ENCODE measurements at regions not wholly inside any gene's neighbourhood (a gene's known extent, or its start where the extent isn't known, plus 50 kb on each side); places are given as distances from the start of the nearest gene placed in this dataset.

DNA sequence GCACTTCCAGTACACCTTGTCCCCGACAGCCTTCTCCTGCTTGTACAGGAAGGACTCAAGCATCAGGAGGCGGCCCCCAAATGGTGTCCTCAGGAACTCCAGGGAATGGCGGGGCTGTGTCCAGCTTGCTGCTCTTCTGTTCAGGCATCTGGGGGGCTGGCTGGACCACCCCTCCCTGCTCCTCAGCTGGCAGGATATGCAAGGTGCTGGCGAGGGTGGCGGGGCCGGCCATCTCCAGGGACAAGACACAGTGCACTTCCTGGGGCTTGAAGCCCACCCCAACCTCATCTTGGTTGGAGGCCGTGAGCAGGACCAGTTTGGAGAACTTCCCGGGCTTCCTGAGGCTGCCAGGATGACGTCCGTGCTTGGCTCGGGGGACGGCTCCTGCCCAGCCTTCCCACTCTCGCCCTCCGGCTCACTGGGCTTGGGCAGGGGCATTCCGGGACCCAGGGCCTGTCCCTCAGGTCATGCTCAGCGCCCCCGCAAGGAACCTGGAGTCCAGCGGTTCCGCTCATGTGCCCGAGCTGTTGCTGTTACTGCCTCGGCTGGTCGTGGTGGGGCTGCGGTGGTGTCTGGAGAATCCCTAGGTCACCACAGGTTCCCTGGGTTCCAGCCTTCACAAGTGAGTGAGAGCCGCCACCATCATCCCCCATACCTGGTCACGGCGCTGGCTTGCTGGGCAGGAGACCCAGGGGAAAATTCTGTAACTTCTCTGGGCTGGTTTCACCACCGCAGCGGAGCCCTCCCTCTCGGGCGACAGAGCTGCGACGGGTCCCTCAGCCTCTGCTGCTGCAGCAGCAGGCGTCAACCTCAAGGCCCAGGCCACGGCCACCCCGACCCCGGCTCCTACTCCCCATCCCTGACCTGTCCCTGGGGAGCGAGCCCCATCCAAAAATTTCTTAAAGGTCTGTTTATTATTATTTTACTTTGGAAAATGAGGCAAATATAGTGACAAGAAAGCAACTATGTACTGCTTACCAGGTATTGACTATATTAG, 82.8 kb upstream of the FXR1 start:
- no peak for DNase-seq (ENCODE audit: extremely low read depth, low read depth)
- TF ChIP-seq, protein P1, sequence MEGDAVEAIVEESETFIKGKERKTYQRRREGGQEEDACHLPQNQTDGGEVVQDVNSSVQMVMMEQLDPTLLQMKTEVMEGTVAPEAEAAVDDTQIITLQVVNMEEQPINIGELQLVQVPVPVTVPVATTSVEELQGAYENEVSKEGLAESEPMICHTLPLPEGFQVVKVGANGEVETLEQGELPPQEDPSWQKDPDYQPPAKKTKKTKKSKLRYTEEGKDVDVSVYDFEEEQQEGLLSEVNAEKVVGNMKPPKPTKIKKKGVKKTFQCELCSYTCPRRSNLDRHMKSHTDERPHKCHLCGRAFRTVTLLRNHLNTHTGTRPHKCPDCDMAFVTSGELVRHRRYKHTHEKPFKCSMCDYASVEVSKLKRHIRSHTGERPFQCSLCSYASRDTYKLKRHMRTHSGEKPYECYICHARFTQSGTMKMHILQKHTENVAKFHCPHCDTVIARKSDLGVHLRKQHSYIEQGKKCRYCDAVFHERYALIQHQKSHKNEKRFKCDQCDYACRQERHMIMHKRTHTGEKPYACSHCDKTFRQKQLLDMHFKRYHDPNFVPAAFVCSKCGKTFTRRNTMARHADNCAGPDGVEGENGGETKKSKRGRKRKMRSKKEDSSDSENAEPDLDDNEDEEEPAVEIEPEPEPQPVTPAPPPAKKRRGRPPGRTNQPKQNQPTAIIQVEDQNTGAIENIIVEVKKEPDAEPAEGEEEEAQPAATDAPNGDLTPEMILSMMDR (IDR thresholded peaks at IDR 0.05; ENCODE audit: low read depth, low read length): no peak

GRCh38 chr3:180835501-180835900, 77.0 kb upstream of the FXR1 start:
- TF ChIP-seq, protein P1 (IDR thresholded peaks at IDR 0.05; ENCODE audit: low read depth, low read length): no peak
- no peak for DNase-seq (ENCODE audit: extremely low read depth, low read depth)

DNA sequence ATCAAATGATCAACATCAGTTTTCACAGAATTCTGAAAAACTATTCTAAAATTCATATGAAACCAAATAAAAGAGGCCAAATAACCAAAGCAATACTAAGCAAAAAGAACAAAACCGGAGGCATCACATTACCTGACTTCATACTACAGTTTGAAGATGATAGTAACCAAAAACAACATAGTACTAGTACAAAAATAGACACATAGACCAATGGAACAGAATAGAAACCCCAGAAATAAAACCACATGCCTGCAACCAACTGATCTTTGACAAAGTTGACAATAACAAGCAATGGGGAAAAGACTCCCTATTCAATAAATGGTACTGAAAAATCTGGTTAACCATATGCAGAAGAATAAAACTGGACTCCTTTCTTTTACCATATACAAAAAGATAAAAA, 75.7 kb upstream of the FXR1 start:
- no peak for DNase-seq (ENCODE audit: extremely low read depth, low read depth)
- TF ChIP-seq, protein P1 (IDR thresholded peaks at IDR 0.05; ENCODE audit: low read depth, low read length): no peak

GRCh38 chr3:180854887-180855286, 57.6 kb upstream of the FXR1 start:
- no peak for DNase-seq (ENCODE audit: extremely low read depth, low read depth)
- TF ChIP-seq, protein P1 (IDR thresholded peaks at IDR 0.05; ENCODE audit: low read depth, low read length): no peak

GRCh38 chr3:180855364-180855763, 57.1 kb upstream of the FXR1 start:
- no peak for DNase-seq (ENCODE audit: extremely low read depth, low read depth)
- TF ChIP-seq, protein P1 (IDR thresholded peaks at IDR 0.05; ENCODE audit: low read depth, low read length): no peak

GRCh38 chr3:180855956-180856355, 56.5 kb upstream of the FXR1 start:
- TF ChIP-seq, protein P1 (IDR thresholded peaks at IDR 0.05; ENCODE audit: low read depth, low read length): no peak
- no peak for DNase-seq (ENCODE audit: extremely low read depth, low read depth)

- TF ChIP-seq, protein P1 (IDR thresholded peaks at IDR 0.05; ENCODE audit: low read depth, low read length): no peak
- no peak for DNase-seq (ENCODE audit: extremely low read depth, low read depth)
These were observed 52.2 kb upstream of the FXR1 start for GRCh38 chr3:180860180-180860858.

Measured in AG09319 (cell line).